HEK293 (cell line): ENCODE measurements at regions not wholly inside any gene's neighbourhood (a gene's known extent, or its start where the extent isn't known, plus 50 kb on each side); places are given as distances from the start of the nearest gene placed in this dataset.

Source experiments
- CTCF ChIA-PET: fragments of 350-600 bp; formaldehyde crosslinking; extraction: SDS; loops from one replicate; lab custom pipeline; 2021; ENCODE audit warnings: antibody characterized with exemption; lab: Yijun Ruan, JAX
- POLR2A ChIA-PET: fragments of 300-600 bp; formaldehyde crosslinking; extraction: SDS; loops from one replicate; lab custom pipeline; 2020; ENCODE audit warnings: antibody characterized with exemption, inconsistent platforms; lab: Yijun Ruan, JAX
- H3K27ac ChIP-seq: fragments of 200-500 bp; sonication (Bioruptor generic); 2 replicates; pipeline ENCODE4 v1.5.1; 2014; ENCODE audit warnings: low read depth, low read length, control low read depth, inconsistent platforms; ENCODE audit errors: extremely low read depth
- H3K36me3 ChIP-seq, 2 experiments: fragments of 200-500 bp in 1 of 2; sonication (Bioruptor generic) in 1 of 2; 1 replicate in 1 of 2; 2 replicates in 1 of 2; pipeline ENCODE4 v1.5.1; 2014 to 2017; ENCODE audit warnings: inconsistent platforms in 2 of 2, low read length in 2 of 2; ENCODE audit not compliant: control insufficient read depth in 2 of 2, insufficient read depth in 1 of 2
- H3K4me1 ChIP-seq: fragments of 200-500 bp; sonication (Bioruptor generic); 2 replicates; pipeline ENCODE4 v1.5.1; 2014; ENCODE audit warnings: mild to moderate bottlenecking, low read length, inconsistent platforms; ENCODE audit not compliant: control insufficient read depth, insufficient read depth
- H3K4me3 ChIP-seq: 2 replicates; pipeline ENCODE4 v1.5.1; 2011; ENCODE audit warnings: low read depth, mild to moderate bottlenecking, control low read depth, low read length, moderate library complexity
- H3K9me3 ChIP-seq: fragments of 200-500 bp; sonication (Bioruptor generic); 2 replicates; pipeline ENCODE4 v1.5.1; 2014; ENCODE audit warnings: low read depth, low read length, inconsistent platforms; ENCODE audit not compliant: control insufficient read depth, insufficient read depth
- GFI1B ChIP-seq: fragments of 450-650 bp; formaldehyde crosslinking; IDR thresholded peaks from 2 replicates; pipeline ENCODE4 v1.5.1; 2016; ENCODE audit warnings: missing biosample characterization, missing genetic modification characterization
- HOXA7 ChIP-seq: sonication (generic); formaldehyde crosslinking; IDR thresholded peaks from 2 replicates; pipeline ENCODE4 v1.8.1; 2022; ENCODE audit warnings: missing genetic modification reagents, borderline replicate concordance
- HOXC10 ChIP-seq: sonication (generic); formaldehyde crosslinking; IDR thresholded peaks from 2 replicates; pipeline ENCODE4 v1.8.1; 2023; ENCODE audit warnings: mild to moderate bottlenecking, missing genetic modification reagents
- KLF1 ChIP-seq: fragments of 450-650 bp; formaldehyde crosslinking; IDR thresholded peaks from 2 replicates; pipeline ENCODE4 v1.5.1; 2016; ENCODE audit warnings: missing biosample characterization, missing genetic modification characterization
- ZBTB7A ChIP-seq: fragments of 450-650 bp; formaldehyde crosslinking; IDR thresholded peaks from 2 replicates; pipeline ENCODE4 v1.5.1; 2016; ENCODE audit warnings: low read depth, missing biosample characterization, missing genetic modification characterization
- ZFP3 ChIP-seq: fragments of 450-650 bp; formaldehyde crosslinking; IDR thresholded peaks from 2 replicates; pipeline ENCODE4 v1.5.1; 2016; ENCODE audit warnings: low read depth, missing biosample characterization, missing genetic modification characterization
- ZIC2 ChIP-seq: fragments of 450-650 bp; formaldehyde crosslinking; IDR thresholded peaks from 2 replicates; pipeline ENCODE4 v1.5.1; 2016; ENCODE audit warnings: missing biosample characterization, missing genetic modification characterization
- ZNF132 ChIP-seq: fragments of 450-650 bp; formaldehyde crosslinking; IDR thresholded peaks from 2 replicates; pipeline ENCODE4 v1.5.1; 2017; ENCODE audit warnings: missing biosample characterization, missing genetic modification characterization, borderline replicate concordance
- ZNF140 ChIP-seq: fragments of 450-650 bp; formaldehyde crosslinking; IDR thresholded peaks from 2 replicates; pipeline ENCODE4 v1.5.1; 2016; ENCODE audit warnings: missing biosample characterization, missing genetic modification characterization
- ZNF157 ChIP-seq: fragments of 450-650 bp; formaldehyde crosslinking; IDR thresholded peaks from 2 replicates; pipeline ENCODE4 v1.5.1; 2016; ENCODE audit warnings: missing biosample characterization, missing genetic modification characterization
- ZNF16 ChIP-seq: fragments of 450-650 bp; formaldehyde crosslinking; IDR thresholded peaks from 2 replicates; pipeline ENCODE4 v1.5.1; 2016; ENCODE audit warnings: low read depth, missing biosample characterization, missing genetic modification characterization
- ZNF19 ChIP-seq: fragments of 450-650 bp; formaldehyde crosslinking; IDR thresholded peaks from 2 replicates; pipeline ENCODE4; 2016; ENCODE audit warnings: missing biosample characterization, missing genetic modification characterization, low read depth
- ZNF211 ChIP-seq: fragments of 450-650 bp; formaldehyde crosslinking; IDR thresholded peaks from 2 replicates; pipeline ENCODE4 v1.5.1; 2016; ENCODE audit warnings: low read depth, missing biosample characterization, missing genetic modification characterization
- ZNF335 ChIP-seq: fragments of 450-650 bp; formaldehyde crosslinking; conservative IDR thresholded peaks from 2 replicates; pipeline ENCODE4 v1.5.1; 2016; ENCODE audit warnings: missing biosample characterization, missing genetic modification characterization
- ZNF514 ChIP-seq: fragments of 450-650 bp; formaldehyde crosslinking; IDR thresholded peaks from 2 replicates; pipeline ENCODE4 v1.5.1; 2016; ENCODE audit warnings: missing biosample characterization, missing genetic modification characterization
- ZNF596 ChIP-seq: fragments of 450-650 bp; IDR thresholded peaks from 2 replicates; pipeline ENCODE4 v1.5.0; 2018; ENCODE audit warnings: missing biosample characterization, mild to moderate bottlenecking, missing genetic modification characterization, moderate library complexity
- ZNF624 ChIP-seq: fragments of 450-650 bp; formaldehyde crosslinking; IDR thresholded peaks from 2 replicates; pipeline ENCODE4 v1.5.1; 2017; ENCODE audit warnings: missing biosample characterization, missing genetic modification characterization
- ZNF670 ChIP-seq: fragments of 450-650 bp; formaldehyde crosslinking; IDR thresholded peaks from 2 replicates; pipeline ENCODE4 v1.5.1; 2016; ENCODE audit warnings: missing biosample characterization, missing genetic modification characterization, low read depth
- ZNF747 ChIP-seq: fragments of 450-650 bp; formaldehyde crosslinking; IDR thresholded peaks from 2 replicates; pipeline ENCODE4 v1.5.1; 2016; ENCODE audit warnings: missing biosample characterization, missing genetic modification characterization
- TF ChIP-seq, protein P1 (sequence below): fragments of 450-650 bp; IDR thresholded peaks from 2 replicates; pipeline ENCODE4 v1.5.1; 2018; ENCODE audit warnings: missing biosample characterization, mild to moderate bottlenecking, missing genetic modification characterization
- TF ChIP-seq, protein P2 (sequence below): fragments of 450-650 bp; formaldehyde crosslinking; IDR thresholded peaks from 2 replicates; pipeline ENCODE4 v1.5.1; 2016; ENCODE audit warnings: missing biosample characterization, missing genetic modification characterization
- TF ChIP-seq, protein P3 (sequence below): fragments of 450-650 bp; formaldehyde crosslinking; IDR thresholded peaks from 2 replicates; pipeline ENCODE4 v1.5.1; 2016; ENCODE audit warnings: missing biosample characterization, missing genetic modification characterization

DNA sequence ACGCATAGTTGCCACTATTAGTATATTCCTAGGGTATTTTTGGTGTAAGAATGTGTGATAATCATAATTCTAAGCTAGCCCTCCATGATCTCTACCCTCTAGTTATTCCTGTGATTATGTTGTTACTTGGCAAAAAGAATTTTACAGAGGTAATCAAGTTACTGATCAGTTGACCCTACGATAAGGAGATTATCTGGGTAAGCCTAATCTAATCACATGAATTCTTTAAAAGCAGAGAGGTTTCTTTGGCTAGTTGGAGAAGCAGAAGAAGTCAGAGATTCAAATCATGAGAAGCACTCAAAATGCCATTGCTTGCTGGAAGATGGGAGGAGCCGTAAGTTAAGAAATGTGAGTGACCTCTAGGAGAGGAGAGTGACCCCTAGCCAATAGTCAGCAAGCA, 72.7 kb downstream of the RPE65 start:
- ChIA-PET POLR2A (no interaction called here), CTCF (interaction anchor here (1.5 kb wide), 1 partner anchor 66 kb away, joined by 6 read pairs; no protein-coding TSS in a partner anchor)
- Histone ChIP-seq H3K27ac (no peak overlapping the region), H3K36me3 (no peaks in the 10 kb centered on the region), H3K9me3 (no peaks in the 10 kb centered on the region), H3K4me1 (no peaks in the 10 kb centered on the region), H3K4me3 (no peak overlapping the region)
- TF ChIP-seq ZNF19 (no peak), ZNF16 (tag by site-specific recombination) (no peak), HOXA7 (no peak), GFI1B (tag by site-specific recombination) (no peak), ZNF747 (tag by site-specific recombination) (no peak), ZNF624 (tag by site-specific recombination) (no peak), ZNF596 (no peak), HOXC10 (no peak), ZNF514 (tag by site-specific recombination) (no peak), ZNF670 (tag by site-specific recombination) (no peak), ZNF211 (tag by site-specific recombination) (no peak)
- TF ChIP-seq, protein P1, sequence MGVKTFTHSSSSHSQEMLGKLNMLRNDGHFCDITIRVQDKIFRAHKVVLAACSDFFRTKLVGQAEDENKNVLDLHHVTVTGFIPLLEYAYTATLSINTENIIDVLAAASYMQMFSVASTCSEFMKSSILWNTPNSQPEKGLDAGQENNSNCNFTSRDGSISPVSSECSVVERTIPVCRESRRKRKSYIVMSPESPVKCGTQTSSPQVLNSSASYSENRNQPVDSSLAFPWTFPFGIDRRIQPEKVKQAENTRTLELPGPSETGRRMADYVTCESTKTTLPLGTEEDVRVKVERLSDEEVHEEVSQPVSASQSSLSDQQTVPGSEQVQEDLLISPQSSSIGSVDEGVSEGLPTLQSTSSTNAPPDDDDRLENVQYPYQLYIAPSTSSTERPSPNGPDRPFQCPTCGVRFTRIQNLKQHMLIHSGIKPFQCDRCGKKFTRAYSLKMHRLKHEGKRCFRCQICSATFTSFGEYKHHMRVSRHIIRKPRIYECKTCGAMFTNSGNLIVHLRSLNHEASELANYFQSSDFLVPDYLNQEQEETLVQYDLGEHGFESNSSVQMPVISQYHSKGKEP (tag by site-specific recombination), result no peak
- TF ChIP-seq, protein P2, sequence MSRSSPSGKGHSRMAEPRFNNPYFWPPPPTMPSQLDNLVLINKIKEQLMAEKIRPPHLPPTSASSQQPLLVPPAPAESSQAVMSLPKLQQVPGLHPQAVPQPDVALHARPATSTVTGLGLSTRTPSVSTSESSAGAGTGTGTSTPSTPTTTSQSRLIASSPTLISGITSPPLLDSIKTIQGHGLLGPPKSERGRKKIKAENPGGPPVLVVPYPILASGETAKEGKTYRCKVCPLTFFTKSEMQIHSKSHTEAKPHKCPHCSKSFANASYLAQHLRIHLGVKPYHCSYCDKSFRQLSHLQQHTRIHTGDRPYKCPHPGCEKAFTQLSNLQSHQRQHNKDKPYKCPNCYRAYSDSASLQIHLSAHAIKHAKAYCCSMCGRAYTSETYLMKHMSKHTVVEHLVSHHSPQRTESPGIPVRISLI (tag by site-specific recombination), result no peak

DNA sequence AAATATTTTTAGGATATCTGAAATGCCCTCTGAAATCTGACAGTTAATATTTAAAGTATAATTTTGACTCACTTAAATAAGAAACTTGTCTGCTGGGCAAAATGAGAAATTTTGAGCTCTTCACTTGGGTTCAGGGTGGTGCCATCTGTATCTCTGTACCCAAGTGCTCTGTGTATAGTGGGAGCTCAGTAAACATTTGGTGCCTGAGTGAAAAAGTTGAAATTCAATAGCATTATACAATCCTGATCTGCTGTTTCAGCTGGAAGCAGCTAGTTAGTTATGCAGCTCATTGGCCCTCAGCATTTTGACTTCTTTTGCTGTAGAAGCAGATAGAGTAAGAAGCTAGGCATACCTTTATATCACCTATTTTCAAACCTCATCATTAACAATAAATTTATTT, 73.3 kb downstream of the RPE65 start:
- H3K4me3 ChIP-seq, result no peak overlapping the region
- POLR2A ChIA-PET, result no interaction called here
- H3K9me3 ChIP-seq, result no peaks in the 10 kb centered on the region
- TF ChIP-seq ZNF132 (tag by site-specific recombination), result no peak
- TF ChIP-seq ZBTB7A, result no peak
- TF ChIP-seq, protein P3, sequence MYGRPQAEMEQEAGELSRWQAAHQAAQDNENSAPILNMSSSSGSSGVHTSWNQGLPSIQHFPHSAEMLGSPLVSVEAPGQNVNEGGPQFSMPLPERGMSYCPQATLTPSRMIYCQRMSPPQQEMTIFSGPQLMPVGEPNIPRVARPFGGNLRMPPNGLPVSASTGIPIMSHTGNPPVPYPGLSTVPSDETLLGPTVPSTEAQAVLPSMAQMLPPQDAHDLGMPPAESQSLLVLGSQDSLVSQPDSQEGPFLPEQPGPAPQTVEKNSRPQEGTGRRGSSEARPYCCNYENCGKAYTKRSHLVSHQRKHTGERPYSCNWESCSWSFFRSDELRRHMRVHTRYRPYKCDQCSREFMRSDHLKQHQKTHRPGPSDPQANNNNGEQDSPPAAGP (tag by site-specific recombination), result no peak
- TF ChIP-seq, protein P2 (tag by site-specific recombination), result no peak
- TF ChIP-seq KLF1, result no peak
- TF ChIP-seq ZFP3 (tag by site-specific recombination), result no peak
- TF ChIP-seq ZIC2, result no peak
- no peak for TF ChIP-seq ZNF157 (tag by site-specific recombination)
- TF ChIP-seq ZNF335, result no peak
- TF ChIP-seq ZNF140 (tag by site-specific recombination), result no peak
- TF ChIP-seq, all 188 proteins: peak for 0
- CTCF ChIA-PET, result interaction anchor here (0.5 to 1.5 kb wide), 3 partner anchors 66 to 717 kb away, joined by 3 to 6 read pairs (median 4); no protein-coding TSS in a partner anchor
- Histone ChIP-seq H3K27ac (no peak overlapping the region), H3K4me1 (no peaks in the 10 kb centered on the region), H3K36me3 (no peaks in the 10 kb centered on the region)
